ENCODE measurements at regions not wholly inside any gene's neighbourhood (a gene's known extent, or its start where the extent isn't known, plus 50 kb on each side); places are given as distances from the start of the nearest gene placed in this dataset.

- TF ChIP-seq CTCF (IDR thresholded peaks at IDR 0.05): no peak
- Mint-ChIP-seq H3K27ac (no peak overlapping the region), H3K9me3 (peaks cover 66% of the 10 kb centered on the region), H3K27me3 (ENCODE audit: insufficient read depth) (no peaks in the 10 kb centered on the region), H3K4me1 (ENCODE audit: low read depth) (no peaks in the 10 kb centered on the region), H3K36me3 (ENCODE audit: low read depth) (peaks cover 14% of the 10 kb centered on the region), H3K4me3 (no peak overlapping the region)
- DNase-seq: no peak
Observed at GRCh38 chr22:48118654-48119053, 1356.2 kb downstream of the TBC1D22A start.

GRCh38 chr22:48116871-48117270 lies 1354.4 kb downstream of the TBC1D22A start:
- Mint-ChIP-seq H3K4me3 (no peak overlapping the region), H3K27ac (no peak overlapping the region), H3K9me3 (peaks cover 68% of the 10 kb centered on the region), H3K4me1 (ENCODE audit: low read depth) (no peaks in the 10 kb centered on the region), H3K27me3 (ENCODE audit: insufficient read depth) (no peaks in the 10 kb centered on the region), H3K36me3 (ENCODE audit: low read depth) (peaks cover 14% of the 10 kb centered on the region)
- no peak for TF ChIP-seq CTCF (IDR thresholded peaks at IDR 0.05)
- DNase-seq: no peak

- no peak for DNase-seq
- peaks cover 58% of the 10 kb centered on the region for H3K9me3 Mint-ChIP-seq
- no peak for TF ChIP-seq CTCF (IDR thresholded peaks at IDR 0.05)
- no peak overlapping the region for H3K4me3 Mint-ChIP-seq
- no peak overlapping the region for H3K27ac Mint-ChIP-seq
- no peaks in the 10 kb centered on the region for H3K4me1 Mint-ChIP-seq (ENCODE audit: low read depth)
- peaks cover 14% of the 10 kb centered on the region for H3K36me3 Mint-ChIP-seq (ENCODE audit: low read depth)
- no peaks in the 10 kb centered on the region for H3K27me3 Mint-ChIP-seq (ENCODE audit: insufficient read depth)
Observed at GRCh38 chr22:48112687-48113521, 1350.5 kb downstream of the TBC1D22A start.

GRCh38 chr22:48106715-48107259 lies 1344.3 kb downstream of the TBC1D22A start:
- Mint-ChIP-seq H3K27ac (no peak overlapping the region), H3K27me3 (ENCODE audit: insufficient read depth) (no peaks in the 10 kb centered on the region; the same call in 1 of the 2 replicates), H3K4me1 (ENCODE audit: low read depth) (no peaks in the 10 kb centered on the region), H3K36me3 (ENCODE audit: low read depth) (peaks cover 13% of the 10 kb centered on the region), H3K9me3 (peaks cover 71% of the 10 kb centered on the region), H3K4me3 (no peak overlapping the region)
- no peak for TF ChIP-seq CTCF (IDR thresholded peaks at IDR 0.05)
- no peak for DNase-seq

GRCh38 chr22:48106215-48106614 lies 1343.8 kb downstream of the TBC1D22A start:
- H3K4me3 Mint-ChIP-seq: no peak overlapping the region
- no peaks in the 10 kb centered on the region for H3K4me1 Mint-ChIP-seq (ENCODE audit: low read depth)
- no peak overlapping the region for H3K27ac Mint-ChIP-seq
- peaks cover 77% of the 10 kb centered on the region for H3K9me3 Mint-ChIP-seq
- H3K27me3 Mint-ChIP-seq (ENCODE audit: insufficient read depth): no peaks in the 10 kb centered on the region; the same call in 1 of the 2 replicates
- DNase-seq: no peak
- TF ChIP-seq CTCF (IDR thresholded peaks at IDR 0.05): no peak
- peaks cover 13% of the 10 kb centered on the region for H3K36me3 Mint-ChIP-seq (ENCODE audit: low read depth)
